DND-41 (cell line): ENCODE measurements at regions not wholly inside any gene's neighbourhood (a gene's known extent, or its start where the extent isn't known, plus 50 kb on each side); places are given as distances from the start of the nearest gene placed in this dataset.

Experiments
- ATAC-seq: fragments of 200-7000 bp; cut with Tn5 transposase; 3 replicates; pipeline ENCODE4 v1.9.1; 2021; ENCODE audit warnings: low read depth; ENCODE audit not compliant: insufficient read depth
- DNase-seq: peaks from one replicate; pipeline ENCODE4 v3.0.0-alpha.2; 2020
- H2AFZ ChIP-seq: 2 replicates; pipeline ENCODE4 v1.6.0; 2012; ENCODE audit warnings: low read depth, low read length
- H3K27ac ChIP-seq: 2 replicates; pipeline ENCODE4 v1.5.1; 2012; ENCODE audit warnings: low read length, inconsistent platforms
- H3K27me3 ChIP-seq: fragments of 200-600 bp; sonication (generic); 2 replicates; pipeline ENCODE4 v1.6.0; 2012; ENCODE audit warnings: low read length, mild to moderate bottlenecking, inconsistent platforms; ENCODE audit not compliant: insufficient read depth, poor library complexity
- H3K36me3 ChIP-seq: 2 replicates; pipeline ENCODE4 v1.5.1; 2012; ENCODE audit warnings: low read length, inconsistent platforms; ENCODE audit not compliant: insufficient read depth
- H3K4me1 ChIP-seq: 2 replicates; pipeline ENCODE4 v1.5.1; 2012; ENCODE audit warnings: mild to moderate bottlenecking, low read length; ENCODE audit not compliant: insufficient read depth
- H3K4me2 ChIP-seq: 2 replicates; pipeline ENCODE4 v1.6.0; 2012; ENCODE audit warnings: mild to moderate bottlenecking, moderate library complexity, low read length, inconsistent platforms; ENCODE audit not compliant: insufficient read depth
- H3K4me3 ChIP-seq, 2 experiments: fragments of 200-600 bp in 1 of 2; shearing (Covaris generic) in 1 of 2; 2 replicates each; pipeline ENCODE4 v1.5.1; 2012 to 2016; ENCODE audit warnings: inconsistent platforms in 2 of 2, low read length in 2 of 2, mild to moderate bottlenecking in 2 of 2, low read depth in 1 of 2, moderate library complexity in 1 of 2
- H3K79me2 ChIP-seq: 2 replicates; pipeline ENCODE4 v1.6.0; 2012; ENCODE audit warnings: low read length, inconsistent platforms; ENCODE audit not compliant: insufficient read depth
- H3K9ac ChIP-seq: 2 replicates; pipeline ENCODE4 v1.6.0; 2012; ENCODE audit warnings: low read depth, mild to moderate bottlenecking, inconsistent platforms, low read length, moderate library complexity
- H3K9me3 ChIP-seq: 2 replicates; pipeline ENCODE4 v1.5.1; 2012; ENCODE audit warnings: low read length, moderate library complexity, mild to moderate bottlenecking, inconsistent platforms; ENCODE audit not compliant: insufficient read depth, severe bottlenecking
- H4K20me1 ChIP-seq: 2 replicates; pipeline ENCODE4 v1.6.0; 2012; ENCODE audit warnings: low read length; ENCODE audit not compliant: insufficient read depth
- EZH2 ChIP-seq: IDR thresholded peaks from 3 replicates; pipeline ENCODE4 v1.6.1; 2012; ENCODE audit warnings: borderline replicate concordance, low read depth, mild to moderate bottlenecking, moderate library complexity, low read length, inconsistent platforms; ENCODE audit not compliant: severe bottlenecking
- TF ChIP-seq, protein P1 (sequence below): IDR thresholded peaks from 2 replicates; pipeline ENCODE4 v1.5.1; 2012; ENCODE audit warnings: borderline replicate concordance, low read length, moderate library complexity, mild to moderate bottlenecking; ENCODE audit not compliant: poor library complexity, severe bottlenecking; ENCODE audit errors: extremely low read depth

DNA sequence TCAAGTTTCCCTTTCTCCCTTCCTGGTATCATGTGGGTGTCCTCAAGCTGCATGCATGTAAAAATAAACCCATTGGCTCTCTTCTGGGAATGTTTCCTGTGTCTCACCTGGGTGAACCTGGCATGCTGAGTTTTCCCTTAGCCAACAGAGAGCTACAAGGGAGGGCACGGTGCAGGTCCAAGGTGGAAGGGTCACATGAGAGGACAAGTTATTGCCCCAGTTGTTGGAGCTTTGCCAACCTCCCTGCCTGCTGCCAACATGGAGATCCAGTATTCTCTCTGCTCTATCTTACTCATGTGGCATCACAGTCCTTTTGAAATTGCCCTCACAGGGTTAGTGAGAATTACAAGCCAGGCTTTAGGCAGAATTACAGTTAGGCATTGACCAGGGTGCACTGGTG is 196.1 kb upstream of the GYPA start:
- Histone ChIP-seq H3K36me3 (no peaks in the 10 kb centered on the region), H3K27me3 (no peaks in the 10 kb centered on the region), H3K4me1 (peaks cover 35% of the 10 kb centered on the region), H3K27ac (peak overlapping the region; percentile 77), H4K20me1 (no peaks in the 10 kb centered on the region), H3K79me2 (no peaks in the 10 kb centered on the region), H3K4me2 (no peak overlapping the region), H2AFZ (peak overlapping the region; percentile 47), H3K9me3 (no peaks in the 10 kb centered on the region), H3K4me3 (no peak overlapping the region), H3K9ac (no peak overlapping the region)
- DNase-seq = peak; percentile 19
- TF ChIP-seq EZH2 = no peak
- TF ChIP-seq, protein P1, sequence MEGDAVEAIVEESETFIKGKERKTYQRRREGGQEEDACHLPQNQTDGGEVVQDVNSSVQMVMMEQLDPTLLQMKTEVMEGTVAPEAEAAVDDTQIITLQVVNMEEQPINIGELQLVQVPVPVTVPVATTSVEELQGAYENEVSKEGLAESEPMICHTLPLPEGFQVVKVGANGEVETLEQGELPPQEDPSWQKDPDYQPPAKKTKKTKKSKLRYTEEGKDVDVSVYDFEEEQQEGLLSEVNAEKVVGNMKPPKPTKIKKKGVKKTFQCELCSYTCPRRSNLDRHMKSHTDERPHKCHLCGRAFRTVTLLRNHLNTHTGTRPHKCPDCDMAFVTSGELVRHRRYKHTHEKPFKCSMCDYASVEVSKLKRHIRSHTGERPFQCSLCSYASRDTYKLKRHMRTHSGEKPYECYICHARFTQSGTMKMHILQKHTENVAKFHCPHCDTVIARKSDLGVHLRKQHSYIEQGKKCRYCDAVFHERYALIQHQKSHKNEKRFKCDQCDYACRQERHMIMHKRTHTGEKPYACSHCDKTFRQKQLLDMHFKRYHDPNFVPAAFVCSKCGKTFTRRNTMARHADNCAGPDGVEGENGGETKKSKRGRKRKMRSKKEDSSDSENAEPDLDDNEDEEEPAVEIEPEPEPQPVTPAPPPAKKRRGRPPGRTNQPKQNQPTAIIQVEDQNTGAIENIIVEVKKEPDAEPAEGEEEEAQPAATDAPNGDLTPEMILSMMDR = no peak
- ATAC-seq = 0 out of 3 replicates have a peak, but pooled peaks have one; percentile 2

DNA sequence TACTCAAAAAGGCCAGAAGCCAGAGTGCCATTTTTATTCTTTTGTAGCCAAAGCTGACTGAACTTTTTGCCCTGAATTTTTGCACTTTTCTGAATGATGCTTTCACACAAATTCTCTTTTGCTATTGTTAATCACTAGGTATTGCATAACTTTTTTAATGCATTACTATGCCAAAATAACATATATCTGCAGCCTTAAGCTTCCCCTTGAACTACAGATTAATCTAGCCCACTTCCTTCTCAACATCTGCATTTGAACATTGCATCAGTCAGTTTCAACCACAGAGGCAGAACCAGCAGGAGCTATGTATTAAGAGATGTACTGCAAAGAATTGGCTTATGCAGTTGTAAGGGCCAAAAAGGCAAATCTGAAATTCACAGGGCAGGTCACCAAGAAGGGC is 197.6 kb upstream of the GYPA start:
- ATAC-seq (peak; percentile 95), DNase-seq (peak; percentile 75)
- peak overlapping the region; percentile 47; the same call in 1 of the 2 replicates for H2AFZ ChIP-seq
- no peaks in the 10 kb centered on the region for H3K79me2 ChIP-seq
- H3K36me3 ChIP-seq = no peaks in the 10 kb centered on the region
- no peaks in the 10 kb centered on the region for H4K20me1 ChIP-seq
- H3K27me3 ChIP-seq = no peaks in the 10 kb centered on the region
- no peak for TF ChIP-seq EZH2
- TF ChIP-seq, protein P1 = no peak
- peaks cover 35% of the 10 kb centered on the region for H3K4me1 ChIP-seq
- H3K4me2 ChIP-seq = peak overlapping the region; percentile 31
- H3K9ac ChIP-seq = peak overlapping the region; percentile 27; the same call in 1 of the 2 replicates
- H3K4me3 ChIP-seq = no peak overlapping the region
- peak overlapping the region; percentile 77 for H3K27ac ChIP-seq
- H3K9me3 ChIP-seq = no peaks in the 10 kb centered on the region

DNA sequence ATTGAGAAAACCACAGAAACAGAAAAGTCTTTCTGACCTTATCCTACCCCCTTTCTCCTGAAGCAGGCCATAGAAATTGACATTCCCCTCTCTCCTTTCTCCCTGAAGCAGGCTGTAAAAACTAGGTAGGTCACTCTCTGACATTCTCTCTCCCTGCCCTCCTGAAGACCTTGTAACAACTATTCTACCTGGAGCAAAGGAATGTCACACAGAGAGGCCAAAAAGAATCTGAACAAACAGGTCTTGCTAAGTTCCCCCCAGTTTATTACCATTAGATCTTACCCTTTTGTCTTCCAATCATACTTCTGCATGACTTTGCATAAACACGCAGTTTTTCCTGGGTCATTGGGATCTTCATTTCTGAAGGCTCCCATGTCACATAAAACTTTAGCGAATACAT is 198.3 kb upstream of the GYPA start:
- TF ChIP-seq EZH2 = no peak
- TF ChIP-seq, protein P1 = no peak
- no peaks in the 10 kb centered on the region for H3K27me3 ChIP-seq
- no peaks in the 10 kb centered on the region for H3K9me3 ChIP-seq
- H3K79me2 ChIP-seq = no peaks in the 10 kb centered on the region
- H3K36me3 ChIP-seq = no peaks in the 10 kb centered on the region
- H2AFZ ChIP-seq = peak overlapping the region; percentile 47; the same call in 1 of the 2 replicates
- H3K27ac ChIP-seq = peak overlapping the region; percentile 77
- ATAC-seq = peak; percentile 27; the same call in 2 of the 3 replicates
- H3K9ac ChIP-seq = peak overlapping the region; percentile 27; the same call in 1 of the 2 replicates
- no peak overlapping the region for H3K4me3 ChIP-seq
- H3K4me2 ChIP-seq = 0 out of 2 replicates have a peak overlapping the region, but pooled peaks have one; percentile 4
- no peaks in the 10 kb centered on the region for H4K20me1 ChIP-seq
- peaks cover 35% of the 10 kb centered on the region for H3K4me1 ChIP-seq
- peak; percentile 22 for DNase-seq
